Limb (tissue), 2 donors: ENCODE measurements at regions not wholly inside any gene's neighbourhood (a gene's known extent, or its start where the extent isn't known, plus 50 kb on each side); places are given as distances from the start of the nearest gene placed in this dataset.
"Not testable (repeated sequence)": the region's sequence is repeated elsewhere in the genome, so short reads cannot be mapped to it uniquely, and the experiment has no call there.

Experiments
- DNase-seq, 2 donors: peaks; one replicate each; pipeline ENCODE4 v3.0.0-alpha.2; 2016; ENCODE audit errors: extremely low spot score in 2 of 2

GRCh38 chr10:32141018-32141807 lies 85.0 kb upstream of the KIF5B start:
- DNase-seq, result no peak

GRCh38 chr10:32140403-32140802 lies 84.2 kb upstream of the KIF5B start:
- DNase-seq, result no peak

- no peak for DNase-seq
These were observed 83.2 kb upstream of the KIF5B start for GRCh38 chr10:32139223-32140073.

- DNase-seq, result not testable (repeated sequence)
These were observed 80.7 kb upstream of the KIF5B start for GRCh38 chr10:32136927-32137326.

GRCh38 chr10:32135796-32136195 lies 79.6 kb upstream of the KIF5B start:
- not testable (repeated sequence) for DNase-seq

- DNase-seq, result no peak
These were observed 76.2 kb upstream of the KIF5B start for GRCh38 chr10:32132357-32132946.

- no peak for DNase-seq
These were observed 75.2 kb upstream of the KIF5B start for GRCh38 chr10:32131388-32131787.

- DNase-seq, result no peak
These were observed 74.6 kb upstream of the KIF5B start for GRCh38 chr10:32130788-32131187.

- DNase-seq, result no peak
These were observed 68.8 kb upstream of the KIF5B start for GRCh38 chr10:32125023-32125422.

GRCh38 chr10:32123021-32123420 lies 66.8 kb upstream of the KIF5B start:
- DNase-seq, result no peak

- DNase-seq, result no peak
These were observed 65.4 kb upstream of the KIF5B start for GRCh38 chr10:32121648-32122047.

GRCh38 chr10:32120147-32120546 lies 63.9 kb upstream of the KIF5B start:
- DNase-seq, result no peak

GRCh38 chr10:32114508-32114907 lies 58.3 kb upstream of the KIF5B start:
- no peak for DNase-seq

GRCh38 chr10:32112055-32112454 lies 55.8 kb upstream of the KIF5B start:
- DNase-seq, result no peak

GRCh38 chr10:32111585-32111984 lies 55.4 kb upstream of the KIF5B start:
- DNase-seq, result no peak

- no peak for DNase-seq
These were observed 54.6 kb upstream of the KIF5B start for GRCh38 chr10:32110790-32111189.

- no peak for DNase-seq
These were observed 53.4 kb upstream of the KIF5B start for GRCh38 chr10:32109603-32110002.
